ENCODE measurements at regions not wholly inside any gene's neighbourhood (a gene's known extent, or its start where the extent isn't known, plus 50 kb on each side); places are given as distances from the start of the nearest gene placed in this dataset.

DNA sequence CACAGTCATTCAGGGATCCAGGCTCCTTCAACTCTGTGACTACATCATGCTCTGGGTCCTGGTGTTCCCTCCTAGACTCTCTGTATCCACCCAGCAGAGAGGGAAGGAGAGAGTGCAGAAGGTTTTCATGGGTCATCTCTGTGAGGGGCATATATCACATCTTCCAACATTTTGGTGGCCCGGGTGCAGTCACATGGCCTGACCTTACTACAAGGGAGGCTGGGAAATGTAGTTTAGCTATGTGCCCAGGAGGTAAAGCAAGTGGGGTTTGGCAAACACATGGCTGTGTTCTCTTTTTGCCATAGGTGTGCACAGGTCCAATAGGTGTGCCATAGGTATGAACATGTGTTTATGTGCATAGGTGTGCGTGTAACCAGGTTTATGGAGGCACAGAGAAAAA is 222.2 kb upstream of the EEF2KMT start:
- TF ChIP-seq, protein P1, sequence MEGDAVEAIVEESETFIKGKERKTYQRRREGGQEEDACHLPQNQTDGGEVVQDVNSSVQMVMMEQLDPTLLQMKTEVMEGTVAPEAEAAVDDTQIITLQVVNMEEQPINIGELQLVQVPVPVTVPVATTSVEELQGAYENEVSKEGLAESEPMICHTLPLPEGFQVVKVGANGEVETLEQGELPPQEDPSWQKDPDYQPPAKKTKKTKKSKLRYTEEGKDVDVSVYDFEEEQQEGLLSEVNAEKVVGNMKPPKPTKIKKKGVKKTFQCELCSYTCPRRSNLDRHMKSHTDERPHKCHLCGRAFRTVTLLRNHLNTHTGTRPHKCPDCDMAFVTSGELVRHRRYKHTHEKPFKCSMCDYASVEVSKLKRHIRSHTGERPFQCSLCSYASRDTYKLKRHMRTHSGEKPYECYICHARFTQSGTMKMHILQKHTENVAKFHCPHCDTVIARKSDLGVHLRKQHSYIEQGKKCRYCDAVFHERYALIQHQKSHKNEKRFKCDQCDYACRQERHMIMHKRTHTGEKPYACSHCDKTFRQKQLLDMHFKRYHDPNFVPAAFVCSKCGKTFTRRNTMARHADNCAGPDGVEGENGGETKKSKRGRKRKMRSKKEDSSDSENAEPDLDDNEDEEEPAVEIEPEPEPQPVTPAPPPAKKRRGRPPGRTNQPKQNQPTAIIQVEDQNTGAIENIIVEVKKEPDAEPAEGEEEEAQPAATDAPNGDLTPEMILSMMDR (IDR thresholded peaks at IDR 0.05; ENCODE audit: borderline replicate concordance, extremely low read depth, insufficient read depth), result no peak
- intact Hi-C loops (cut with DNase I), result no loop called here
- Histone ChIP-seq H3K27ac (ENCODE audit: low read depth in 2 of 2, low read length in 2 of 2) (no peak overlapping the region), H3K4me3 (ENCODE audit: low read length in 3 of 3) (no peak overlapping the region), H3K9me3 (ENCODE audit: control insufficient read depth in 2 of 3, insufficient read depth in 1 of 3, low read length in 3 of 3) (no peaks in the 10 kb centered on the region), H3K36me3 (ENCODE audit: control insufficient read depth in 2 of 3, insufficient read depth in 3 of 3, low read length in 3 of 3) (no peaks in the 10 kb centered on the region), H3K27me3 (ENCODE audit: control insufficient read depth, insufficient read depth, low read length) (no peaks in the 10 kb centered on the region), H3K4me1 (ENCODE audit: control insufficient read depth in 2 of 3, insufficient read depth in 2 of 3, low read depth in 1 of 3, low read length in 3 of 3) (no peaks in the 10 kb centered on the region), H3K9ac (ENCODE audit: low read length in 3 of 3) (no peak overlapping the region)
- DNase-seq, result no peak
- no peak for FAIRE-seq

DNA sequence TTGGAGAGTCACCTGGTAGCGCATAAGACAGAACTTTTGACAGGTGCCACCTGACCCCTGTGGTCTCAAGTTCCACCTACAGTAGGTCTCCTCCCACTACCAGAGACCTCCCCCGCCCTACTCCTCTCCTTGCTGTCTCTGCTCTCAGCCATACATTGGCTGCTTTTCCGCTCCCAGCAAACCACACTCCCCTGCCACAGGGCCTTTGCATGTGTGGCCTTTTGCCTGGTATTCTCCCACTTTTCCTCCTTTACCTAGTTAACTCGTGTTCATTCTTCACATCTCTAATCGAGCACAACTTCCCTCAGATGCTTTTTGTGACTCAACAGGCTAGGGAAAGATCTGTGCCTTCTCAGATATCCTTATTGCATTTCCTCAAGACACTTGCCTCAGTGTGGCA is 218.3 kb upstream of the EEF2KMT start:
- TF ChIP-seq, protein P1 (IDR thresholded peaks at IDR 0.05; ENCODE audit: borderline replicate concordance, extremely low read depth, insufficient read depth), result no peak
- intact Hi-C loops (cut with DNase I), result no loop called here
- Histone ChIP-seq H3K4me1 (ENCODE audit: control insufficient read depth in 2 of 3, insufficient read depth in 2 of 3, low read depth in 1 of 3, low read length in 3 of 3) (no peaks in the 10 kb centered on the region), H3K9ac (ENCODE audit: low read length in 3 of 3) (no peak overlapping the region), H3K9me3 (ENCODE audit: control insufficient read depth in 2 of 3, insufficient read depth in 1 of 3, low read length in 3 of 3) (no peaks in the 10 kb centered on the region), H3K27ac (ENCODE audit: low read depth in 2 of 2, low read length in 2 of 2) (no peak overlapping the region), H3K27me3 (ENCODE audit: control insufficient read depth, insufficient read depth, low read length) (no peaks in the 10 kb centered on the region), H3K4me3 (ENCODE audit: low read length in 3 of 3) (no peak overlapping the region), H3K36me3 (ENCODE audit: control insufficient read depth in 2 of 3, insufficient read depth in 3 of 3, low read length in 3 of 3) (no peaks in the 10 kb centered on the region)
- DNase-seq (no peak), FAIRE-seq (no peak)

DNA sequence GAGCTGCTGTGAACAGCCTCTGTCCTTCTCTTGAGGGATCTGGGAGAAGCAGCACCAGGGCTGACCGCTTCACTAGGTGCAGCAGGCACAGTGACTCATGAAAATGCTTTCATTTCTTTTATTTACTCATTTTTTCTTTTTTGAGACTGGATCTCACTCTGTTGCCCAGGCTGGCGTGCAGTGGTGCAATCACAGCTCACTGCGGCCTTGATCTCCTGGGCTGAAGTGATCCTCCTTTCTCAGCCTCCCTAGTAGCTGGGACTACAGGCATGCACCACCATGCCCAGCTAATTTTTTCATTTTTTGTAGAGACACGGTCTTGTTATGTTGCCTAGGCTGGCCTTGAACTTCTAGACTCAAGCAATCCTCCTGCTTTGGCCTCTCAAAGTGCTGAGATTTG is 216.8 kb upstream of the EEF2KMT start:
- TF ChIP-seq, protein P1 (IDR thresholded peaks at IDR 0.05; ENCODE audit: borderline replicate concordance, extremely low read depth, insufficient read depth), result no peak
- H3K4me3 ChIP-seq (ENCODE audit: low read length in 3 of 3), result no peak overlapping the region
- DNase-seq, result no peak

DNA sequence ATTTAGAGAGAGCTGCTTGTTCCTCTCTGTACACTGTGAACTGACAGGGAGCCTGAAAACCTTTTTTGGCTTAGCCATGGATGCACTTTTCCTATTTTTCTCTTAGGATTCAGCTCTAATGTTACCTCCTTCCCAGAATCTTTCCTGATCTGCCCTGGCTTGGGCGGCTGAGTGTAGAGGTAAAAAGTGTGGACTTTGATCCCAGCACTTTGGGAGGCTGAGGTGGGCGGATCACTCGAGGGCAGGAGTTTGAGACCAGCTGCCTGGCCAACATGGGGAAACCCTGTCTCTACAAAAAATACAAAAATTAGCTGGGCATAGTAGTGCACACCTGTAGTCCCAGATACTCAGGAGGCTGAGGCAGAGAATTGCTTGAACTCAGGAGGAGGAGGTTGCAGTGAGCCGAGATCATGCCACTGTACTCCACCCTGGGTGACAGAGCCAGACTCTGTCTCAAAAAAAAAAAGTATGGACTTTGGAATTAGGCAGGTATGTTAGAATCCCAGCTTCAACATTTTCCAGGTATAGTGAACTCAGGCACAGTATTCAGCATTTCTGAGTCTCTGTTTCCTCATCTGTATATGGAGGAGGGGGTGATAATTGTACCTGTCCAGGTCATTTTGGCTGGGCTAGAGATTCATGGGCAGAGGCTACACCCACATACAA is 212.5 kb upstream of the EEF2KMT start:
- TF ChIP-seq, protein P1 (IDR thresholded peaks at IDR 0.05; ENCODE audit: borderline replicate concordance, extremely low read depth, insufficient read depth), result no peak
- intact Hi-C loops (cut with DNase I), result no loop called here
- H3K9me3 ChIP-seq (ENCODE audit: control insufficient read depth in 2 of 3, insufficient read depth in 1 of 3, low read length in 3 of 3), result peaks cover 0 to 5% (median 0%) of the 10 kb centered on the region in 3 donors
- no peak overlapping the region for H3K9ac ChIP-seq (ENCODE audit: low read length in 3 of 3)
- DNase-seq (no peak), FAIRE-seq (no peak)
- no peaks in the 10 kb centered on the region for H3K36me3 ChIP-seq (ENCODE audit: control insufficient read depth in 2 of 3, insufficient read depth in 3 of 3, low read length in 3 of 3)
- H3K4me3 ChIP-seq (ENCODE audit: low read length in 3 of 3), result no peak overlapping the region
- no peaks in the 10 kb centered on the region for H3K27me3 ChIP-seq (ENCODE audit: control insufficient read depth, insufficient read depth, low read length)
- no peak overlapping the region for H3K27ac ChIP-seq (ENCODE audit: low read depth in 2 of 2, low read length in 2 of 2)
- no peaks in the 10 kb centered on the region for H3K4me1 ChIP-seq (ENCODE audit: control insufficient read depth in 2 of 3, insufficient read depth in 2 of 3, low read depth in 1 of 3, low read length in 3 of 3)

More for the DNA sequence above, 216.8 kb upstream of the EEF2KMT start:
- FAIRE-seq, result no peak
- Histone ChIP-seq H3K36me3 (ENCODE audit: control insufficient read depth in 2 of 3, insufficient read depth in 3 of 3, low read length in 3 of 3) (no peaks in the 10 kb centered on the region), H3K9ac (ENCODE audit: low read length in 3 of 3) (no peak overlapping the region), H3K4me1 (ENCODE audit: control insufficient read depth in 2 of 3, insufficient read depth in 2 of 3, low read depth in 1 of 3, low read length in 3 of 3) (no peaks in the 10 kb centered on the region), H3K27ac (ENCODE audit: low read depth in 2 of 2, low read length in 2 of 2) (no peak overlapping the region), H3K9me3 (ENCODE audit: control insufficient read depth in 2 of 3, insufficient read depth in 1 of 3, low read length in 3 of 3) (no peaks in the 10 kb centered on the region), H3K27me3 (ENCODE audit: control insufficient read depth, insufficient read depth, low read length) (no peaks in the 10 kb centered on the region)
- intact Hi-C loops (cut with DNase I), result no loop called here
